ENCODE measurements at regions not wholly inside any gene's neighbourhood (a gene's known extent, or its start where the extent isn't known, plus 50 kb on each side); places are given as distances from the start of the nearest gene placed in this dataset.
A peak's percentile ranks its signal among the peaks of the same experiment; 100 is the strongest.
"Not testable (repeated sequence)": the region's sequence is repeated elsewhere in the genome, so short reads cannot be mapped to it uniquely, and the experiment has no call there.

GRCh38 chr16:59108374-59108773 is 374.3 kb upstream of the GOT2 start:
- no peak for TF ChIP-seq CREB1 (CRISPR knock-in tag; IDR thresholded peaks at IDR 0.05; ENCODE audit: low read depth)
- TF ChIP-seq, protein P1, sequence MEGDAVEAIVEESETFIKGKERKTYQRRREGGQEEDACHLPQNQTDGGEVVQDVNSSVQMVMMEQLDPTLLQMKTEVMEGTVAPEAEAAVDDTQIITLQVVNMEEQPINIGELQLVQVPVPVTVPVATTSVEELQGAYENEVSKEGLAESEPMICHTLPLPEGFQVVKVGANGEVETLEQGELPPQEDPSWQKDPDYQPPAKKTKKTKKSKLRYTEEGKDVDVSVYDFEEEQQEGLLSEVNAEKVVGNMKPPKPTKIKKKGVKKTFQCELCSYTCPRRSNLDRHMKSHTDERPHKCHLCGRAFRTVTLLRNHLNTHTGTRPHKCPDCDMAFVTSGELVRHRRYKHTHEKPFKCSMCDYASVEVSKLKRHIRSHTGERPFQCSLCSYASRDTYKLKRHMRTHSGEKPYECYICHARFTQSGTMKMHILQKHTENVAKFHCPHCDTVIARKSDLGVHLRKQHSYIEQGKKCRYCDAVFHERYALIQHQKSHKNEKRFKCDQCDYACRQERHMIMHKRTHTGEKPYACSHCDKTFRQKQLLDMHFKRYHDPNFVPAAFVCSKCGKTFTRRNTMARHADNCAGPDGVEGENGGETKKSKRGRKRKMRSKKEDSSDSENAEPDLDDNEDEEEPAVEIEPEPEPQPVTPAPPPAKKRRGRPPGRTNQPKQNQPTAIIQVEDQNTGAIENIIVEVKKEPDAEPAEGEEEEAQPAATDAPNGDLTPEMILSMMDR (conservative IDR thresholded peaks at IDR 0.05; ENCODE audit: low read depth in 2 of 2): peak in 1 of 2 experiments; percentile 26; a peak in 2 of 4 replicates
- Histone ChIP-seq H3K4me1 (ENCODE audit: insufficient read depth) (no peaks in the 10 kb centered on the region), H3K4me2 (no peak overlapping the region), H3K9me2 (ENCODE audit: insufficient read depth) (0 out of 2 replicates have a peak, but pooled peaks cover 4% of the 10 kb centered on the region), H3F3A (replicated peaks; ENCODE audit: low read depth) (no peaks in the 10 kb centered on the region), H3K27me3 (ENCODE audit: insufficient read depth) (no peaks in the 10 kb centered on the region), H3K36me3 (ENCODE audit: insufficient read depth) (no peaks in the 10 kb centered on the region), H3K4me3 (no peak overlapping the region), H3K27ac (ENCODE audit: low read depth) (no peak overlapping the region), H2AFZ (no peak overlapping the region), H4K20me1 (replicated peaks; ENCODE audit: insufficient read depth) (no peaks in the 10 kb centered on the region), H3K79me2 (replicated peaks; ENCODE audit: insufficient read depth) (no peaks in the 10 kb centered on the region)
- no peak for DNase-seq (ENCODE audit: low spot score)
- no peak overlapping the region for H3K4me3 Mint-ChIP-seq
- no peak overlapping the region for H3K27ac Mint-ChIP-seq
- no peak for ATAC-seq
- H3K27me3 Mint-ChIP-seq (ENCODE audit: insufficient read depth, low read depth, poor library complexity): peaks cover 2% of the 10 kb centered on the region
- peaks cover 10% of the 10 kb centered on the region for H3K4me1 Mint-ChIP-seq
- H3K36me3 Mint-ChIP-seq (ENCODE audit: low read depth): no peaks in the 10 kb centered on the region
- H3K9me3 Mint-ChIP-seq: no peaks in the 10 kb centered on the region

- H3K4me1 Mint-ChIP-seq; H3K27ac ChIP-seq (ENCODE audit: low read depth); H2AFZ ChIP-seq; H3K4me3 Mint-ChIP-seq; H3K36me3 ChIP-seq (ENCODE audit: insufficient read depth); H3K27me3 Mint-ChIP-seq (ENCODE audit: insufficient read depth, low read depth, poor library complexity); H3K27ac Mint-ChIP-seq; ATAC-seq; H3K4me2 ChIP-seq; DNase-seq (ENCODE audit: low spot score); H3K4me3 ChIP-seq; H3K27me3 ChIP-seq (ENCODE audit: insufficient read depth); H3F3A ChIP-seq (replicated peaks; ENCODE audit: low read depth); H3K79me2 ChIP-seq (replicated peaks; ENCODE audit: insufficient read depth); H4K20me1 ChIP-seq (replicated peaks; ENCODE audit: insufficient read depth); H3K4me1 ChIP-seq (ENCODE audit: insufficient read depth); H3K9me2 ChIP-seq (ENCODE audit: insufficient read depth): not testable (repeated sequence)
- peaks cover 18% of the 10 kb centered on the region for H3K9me3 Mint-ChIP-seq
- peaks cover 11% of the 10 kb centered on the region; the same call in 2 of the 3 replicates for H3K36me3 Mint-ChIP-seq (ENCODE audit: low read depth)
Observed at GRCh38 chr16:59096682-59097081, 362.6 kb upstream of the GOT2 start.

- H3K36me3 Mint-ChIP-seq (ENCODE audit: low read depth): no peaks in the 10 kb centered on the region
- Histone ChIP-seq H3K36me3 (ENCODE audit: insufficient read depth) (no peaks in the 10 kb centered on the region), H4K20me1 (replicated peaks; ENCODE audit: insufficient read depth) (no peaks in the 10 kb centered on the region), H2AFZ (no peak overlapping the region), H3K27ac (ENCODE audit: low read depth) (no peak overlapping the region), H3F3A (replicated peaks; ENCODE audit: low read depth) (no peaks in the 10 kb centered on the region), H3K79me2 (replicated peaks; ENCODE audit: insufficient read depth) (no peaks in the 10 kb centered on the region), H3K4me3 (no peak overlapping the region), H3K27me3 (ENCODE audit: insufficient read depth) (no peaks in the 10 kb centered on the region), H3K4me1 (ENCODE audit: insufficient read depth) (no peaks in the 10 kb centered on the region), H3K4me2 (no peak overlapping the region), H3K9me2 (ENCODE audit: insufficient read depth) (peaks cover 14% of the 10 kb centered on the region; the same call in 1 of the 2 replicates)
- no peaks in the 10 kb centered on the region for H3K4me1 Mint-ChIP-seq
- ATAC-seq (no peak), DNase-seq (ENCODE audit: low spot score) (peak; percentile 10)
- no peaks in the 10 kb centered on the region for H3K9me3 Mint-ChIP-seq
- H3K4me3 Mint-ChIP-seq: no peak overlapping the region
- no peak overlapping the region for H3K27ac Mint-ChIP-seq
- no peaks in the 10 kb centered on the region for H3K27me3 Mint-ChIP-seq (ENCODE audit: insufficient read depth, low read depth, poor library complexity)
- no peak for TF ChIP-seq ZNF331 (CRISPR knock-in tag; IDR thresholded peaks at IDR 0.05; ENCODE audit: low read depth)
- TF ChIP-seq, protein P1 (conservative IDR thresholded peaks at IDR 0.05; ENCODE audit: low read depth in 2 of 2): no peak
- no peak for TF ChIP-seq POLR2AphosphoS5 (IDR thresholded peaks at IDR 0.05; ENCODE audit: low read depth)
- no peak for TF ChIP-seq EZH2 (IDR thresholded peaks at IDR 0.05; ENCODE audit: low read depth, unreplicated experiment)
- no peak for TF ChIP-seq STAT1 (IDR thresholded peaks at IDR 0.05; ENCODE audit: unreplicated experiment)
- no peak for TF ChIP-seq EZH2phosphoT487 (IDR thresholded peaks at IDR 0.05; ENCODE audit: unreplicated experiment)
Observed at GRCh38 chr16:59090541-59090940, 356.4 kb upstream of the GOT2 start.
